ENCODE measurements at regions not wholly inside any gene's neighbourhood (a gene's known extent, or its start where the extent isn't known, plus 50 kb on each side); places are given as distances from the start of the nearest gene placed in this dataset.

DNA sequence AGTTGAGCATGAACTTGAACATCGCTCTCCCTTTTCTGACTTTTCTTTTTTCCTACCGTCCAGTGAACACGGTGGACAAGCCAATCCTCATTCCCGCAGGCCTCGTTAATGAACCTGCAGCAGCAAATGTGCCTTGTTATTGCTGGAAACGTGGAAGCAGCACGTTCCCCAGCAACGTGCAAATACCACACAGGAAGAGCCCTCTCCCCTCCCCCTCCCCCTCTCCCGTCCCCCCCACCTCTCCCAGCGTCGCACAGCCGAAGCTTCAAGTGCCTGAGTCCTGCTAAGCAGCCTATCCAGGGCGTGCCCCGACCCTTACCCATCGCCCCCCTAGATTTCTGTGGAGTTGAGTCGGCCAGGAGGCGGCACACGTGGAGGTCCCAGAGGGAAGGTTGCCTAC lies 219.9 kb downstream of the BCOR start:
- TF ChIP-seq, protein P1, sequence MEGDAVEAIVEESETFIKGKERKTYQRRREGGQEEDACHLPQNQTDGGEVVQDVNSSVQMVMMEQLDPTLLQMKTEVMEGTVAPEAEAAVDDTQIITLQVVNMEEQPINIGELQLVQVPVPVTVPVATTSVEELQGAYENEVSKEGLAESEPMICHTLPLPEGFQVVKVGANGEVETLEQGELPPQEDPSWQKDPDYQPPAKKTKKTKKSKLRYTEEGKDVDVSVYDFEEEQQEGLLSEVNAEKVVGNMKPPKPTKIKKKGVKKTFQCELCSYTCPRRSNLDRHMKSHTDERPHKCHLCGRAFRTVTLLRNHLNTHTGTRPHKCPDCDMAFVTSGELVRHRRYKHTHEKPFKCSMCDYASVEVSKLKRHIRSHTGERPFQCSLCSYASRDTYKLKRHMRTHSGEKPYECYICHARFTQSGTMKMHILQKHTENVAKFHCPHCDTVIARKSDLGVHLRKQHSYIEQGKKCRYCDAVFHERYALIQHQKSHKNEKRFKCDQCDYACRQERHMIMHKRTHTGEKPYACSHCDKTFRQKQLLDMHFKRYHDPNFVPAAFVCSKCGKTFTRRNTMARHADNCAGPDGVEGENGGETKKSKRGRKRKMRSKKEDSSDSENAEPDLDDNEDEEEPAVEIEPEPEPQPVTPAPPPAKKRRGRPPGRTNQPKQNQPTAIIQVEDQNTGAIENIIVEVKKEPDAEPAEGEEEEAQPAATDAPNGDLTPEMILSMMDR (IDR thresholded peaks at IDR 0.05), result no peak
- TF ChIP-seq POLR2A (IDR thresholded peaks at IDR 0.05), result no peak

All from uterus (tissue), 2 donors.